ENCODE measurements at regions not wholly inside any gene's neighbourhood (a gene's known extent, or its start where the extent isn't known, plus 50 kb on each side); places are given as distances from the start of the nearest gene placed in this dataset.

DNA sequence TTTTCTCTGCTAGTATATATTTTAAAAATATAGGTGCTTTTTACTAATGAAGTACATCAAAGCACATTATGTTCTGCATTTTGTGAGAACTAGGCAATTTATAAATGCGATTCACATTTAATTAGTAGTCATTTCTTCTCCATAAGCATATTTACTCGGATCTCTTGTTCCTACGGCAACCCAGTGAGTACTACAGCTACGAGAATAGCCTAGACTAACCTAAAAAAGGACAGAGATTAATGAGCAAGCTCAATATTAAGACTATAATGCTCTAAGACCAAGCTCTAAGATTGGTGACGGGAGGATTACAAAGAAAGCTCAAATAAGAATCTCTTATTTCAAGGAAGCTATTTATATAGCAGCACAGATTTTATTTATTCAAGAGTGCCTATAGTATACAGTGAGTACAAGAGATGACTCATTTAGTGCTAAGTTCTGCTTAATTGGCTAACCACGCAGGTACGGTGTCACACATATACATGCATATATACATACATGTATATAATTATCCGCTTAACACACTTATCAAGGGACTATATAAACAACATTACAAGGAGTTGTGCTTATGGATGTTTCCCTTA is 364.7 kb downstream of the GPD2 start (continued):
- TF ChIP-seq, protein P1, sequence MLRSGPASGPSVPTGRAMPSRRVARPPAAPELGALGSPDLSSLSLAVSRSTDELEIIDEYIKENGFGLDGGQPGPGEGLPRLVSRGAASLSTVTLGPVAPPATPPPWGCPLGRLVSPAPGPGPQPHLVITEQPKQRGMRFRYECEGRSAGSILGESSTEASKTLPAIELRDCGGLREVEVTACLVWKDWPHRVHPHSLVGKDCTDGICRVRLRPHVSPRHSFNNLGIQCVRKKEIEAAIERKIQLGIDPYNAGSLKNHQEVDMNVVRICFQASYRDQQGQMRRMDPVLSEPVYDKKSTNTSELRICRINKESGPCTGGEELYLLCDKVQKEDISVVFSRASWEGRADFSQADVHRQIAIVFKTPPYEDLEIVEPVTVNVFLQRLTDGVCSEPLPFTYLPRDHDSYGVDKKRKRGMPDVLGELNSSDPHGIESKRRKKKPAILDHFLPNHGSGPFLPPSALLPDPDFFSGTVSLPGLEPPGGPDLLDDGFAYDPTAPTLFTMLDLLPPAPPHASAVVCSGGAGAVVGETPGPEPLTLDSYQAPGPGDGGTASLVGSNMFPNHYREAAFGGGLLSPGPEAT (IDR thresholded peaks at IDR 0.05; ENCODE audit: low read depth), result no peak
- TF ChIP-seq RFX5 (IDR thresholded peaks at IDR 0.05; ENCODE audit: low read depth, low read length), result no peak
- no peak for TF ChIP-seq TARDBP (IDR thresholded peaks at IDR 0.05; ENCODE audit: borderline replicate concordance)
- TF ChIP-seq POLR2A (IDR thresholded peaks at IDR 0.05; ENCODE audit: low read depth, low read length), result no peak
- TF ChIP-seq, protein P2, sequence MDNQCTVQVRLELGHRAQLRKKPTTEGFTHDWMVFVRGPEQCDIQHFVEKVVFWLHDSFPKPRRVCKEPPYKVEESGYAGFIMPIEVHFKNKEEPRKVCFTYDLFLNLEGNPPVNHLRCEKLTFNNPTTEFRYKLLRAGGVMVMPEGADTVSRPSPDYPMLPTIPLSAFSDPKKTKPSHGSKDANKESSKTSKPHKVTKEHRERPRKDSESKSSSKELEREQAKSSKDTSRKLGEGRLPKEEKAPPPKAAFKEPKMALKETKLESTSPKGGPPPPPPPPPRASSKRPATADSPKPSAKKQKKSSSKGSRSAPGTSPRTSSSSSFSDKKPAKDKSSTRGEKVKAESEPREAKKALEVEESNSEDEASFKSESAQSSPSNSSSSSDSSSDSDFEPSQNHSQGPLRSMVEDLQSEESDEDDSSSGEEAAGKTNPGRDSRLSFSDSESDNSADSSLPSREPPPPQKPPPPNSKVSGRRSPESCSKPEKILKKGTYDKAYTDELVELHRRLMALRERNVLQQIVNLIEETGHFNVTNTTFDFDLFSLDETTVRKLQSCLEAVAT (IDR thresholded peaks at IDR 0.05), result no peak
- TF ChIP-seq IKZF1 (conservative IDR thresholded peaks at IDR 0.05), result no peak

DNA sequence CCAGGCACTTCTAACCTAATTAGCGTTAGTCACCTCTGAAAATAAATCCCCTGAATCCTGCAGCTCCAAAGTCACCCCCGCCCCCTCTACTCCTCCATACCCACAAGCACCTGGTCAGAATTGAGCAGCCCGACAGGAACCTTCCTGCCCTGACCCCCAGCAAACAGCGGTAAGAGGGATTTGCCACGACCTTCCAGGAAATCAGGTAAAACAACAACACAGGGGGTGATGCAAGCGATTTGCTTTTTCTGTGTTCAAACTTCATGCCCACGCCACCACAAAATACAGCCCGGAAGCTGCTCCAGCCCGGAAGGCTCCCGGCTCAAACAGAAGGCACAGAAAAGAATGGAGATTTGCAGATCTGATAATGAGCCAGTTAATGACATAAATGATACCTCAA is 367.1 kb downstream of the GPD2 start:
- no peak overlapping the region for H3K4me3 ChIP-seq
- WGBS (ENCODE audit: insufficient coverage, insufficient replicate concordance, low lambda C conversion rate, missing lambda C conversion rate), result 48% methylated on average over 10 of the region's 10 CpGs
- H3K9ac ChIP-seq (ENCODE audit: control insufficient read depth, insufficient read depth, low read length), result no peak overlapping the region
- SMC1A ChIA-PET (ENCODE audit: uncharacterized antibody, unreplicated experiment), result no interaction called here
- DNase-seq (ENCODE audit: low read depth, low spot score) (no peak), ATAC-seq (no peak), FAIRE-seq (no peak)
- in situ Hi-C loops (cut with MboI), result no loop called here
- H2AFZ ChIP-seq (ENCODE audit: control insufficient read depth, low read depth, low read length), result no peak overlapping the region
- no peaks in the 10 kb centered on the region for H3K79me2 ChIP-seq (ENCODE audit: control insufficient read depth, insufficient read depth, low read length)
- no peaks in the 10 kb centered on the region for H4K20me1 ChIP-seq (ENCODE audit: control insufficient read depth, insufficient read depth)
- H3K36me3 ChIP-seq (ENCODE audit: control insufficient read depth in 2 of 2, insufficient read depth in 2 of 2, low read length in 1 of 2), result no peaks in the 10 kb centered on the region
- POLR2A ChIA-PET, result no interaction called here
- CTCF ChIA-PET, result no interaction called here
- H3K4me2 ChIP-seq (ENCODE audit: control insufficient read depth, insufficient read depth), result no peak overlapping the region
- H3K27ac ChIP-seq (ENCODE audit: control insufficient read depth, insufficient read depth), result no peak overlapping the region
- H3K4me1 ChIP-seq (ENCODE audit: control insufficient read depth, insufficient read depth, low read length), result no peaks in the 10 kb centered on the region
- RAD21 ChIA-PET (ENCODE audit: unreplicated experiment), result no interaction called here
- H3K27me3 ChIP-seq (replicated peaks in 1 of 2; ENCODE audit: control insufficient read depth in 2 of 2, insufficient read depth in 2 of 2, low read length in 1 of 2), result peaks cover 0 to 2% of the 10 kb centered on the region in 2 experiments; a peak in 1 of 4 replicates
- intact Hi-C loops (cut with micrococcal nuclease; ENCODE audit: unreplicated experiment), result no loop called here
- BruUV-seq (replicated peaks), result no TSS peak
- H3K9me3 ChIP-seq (replicated peaks; ENCODE audit: control insufficient read depth, insufficient read depth, low read length), result no peaks in the 10 kb centered on the region
- TF ChIP-seq ZNF24 (IDR thresholded peaks at IDR 0.05), result no peak
- no peak for TF ChIP-seq BRCA1 (IDR thresholded peaks at IDR 0.05; ENCODE audit: low read depth, low read length)
- TF ChIP-seq, protein P3, sequence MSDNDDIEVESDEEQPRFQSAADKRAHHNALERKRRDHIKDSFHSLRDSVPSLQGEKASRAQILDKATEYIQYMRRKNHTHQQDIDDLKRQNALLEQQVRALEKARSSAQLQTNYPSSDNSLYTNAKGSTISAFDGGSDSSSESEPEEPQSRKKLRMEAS (IDR thresholded peaks at IDR 0.05; ENCODE audit: low read depth, low read length), result no peak
- no peak for TF ChIP-seq HDAC2 (IDR thresholded peaks at IDR 0.05)
- TF ChIP-seq KDM1A (IDR thresholded peaks at IDR 0.05; ENCODE audit: borderline replicate concordance), result no peak
- TF ChIP-seq CHD2 (IDR thresholded peaks at IDR 0.05; ENCODE audit: borderline replicate concordance, low read depth, low read length), result no peak
- TF ChIP-seq RAD21 (IDR thresholded peaks at IDR 0.05; ENCODE audit: insufficient read depth, low read depth, low read length), result no peak
- no peak for TF ChIP-seq SMC3 (IDR thresholded peaks at IDR 0.05; ENCODE audit: borderline replicate concordance, low read length)
- TF ChIP-seq POU2F2 (IDR thresholded peaks at IDR 0.05; ENCODE audit: borderline replicate concordance, low read depth, low read length), result no peak
- TF ChIP-seq, protein P4, sequence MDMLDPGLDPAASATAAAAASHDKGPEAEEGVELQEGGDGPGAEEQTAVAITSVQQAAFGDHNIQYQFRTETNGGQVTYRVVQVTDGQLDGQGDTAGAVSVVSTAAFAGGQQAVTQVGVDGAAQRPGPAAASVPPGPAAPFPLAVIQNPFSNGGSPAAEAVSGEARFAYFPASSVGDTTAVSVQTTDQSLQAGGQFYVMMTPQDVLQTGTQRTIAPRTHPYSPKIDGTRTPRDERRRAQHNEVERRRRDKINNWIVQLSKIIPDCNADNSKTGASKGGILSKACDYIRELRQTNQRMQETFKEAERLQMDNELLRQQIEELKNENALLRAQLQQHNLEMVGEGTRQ (IDR thresholded peaks at IDR 0.05; ENCODE audit: borderline replicate concordance, low read depth, low read length), result no peak
- no peak for TF ChIP-seq LARP7 (IDR thresholded peaks at IDR 0.05)
- TF ChIP-seq, protein P5, sequence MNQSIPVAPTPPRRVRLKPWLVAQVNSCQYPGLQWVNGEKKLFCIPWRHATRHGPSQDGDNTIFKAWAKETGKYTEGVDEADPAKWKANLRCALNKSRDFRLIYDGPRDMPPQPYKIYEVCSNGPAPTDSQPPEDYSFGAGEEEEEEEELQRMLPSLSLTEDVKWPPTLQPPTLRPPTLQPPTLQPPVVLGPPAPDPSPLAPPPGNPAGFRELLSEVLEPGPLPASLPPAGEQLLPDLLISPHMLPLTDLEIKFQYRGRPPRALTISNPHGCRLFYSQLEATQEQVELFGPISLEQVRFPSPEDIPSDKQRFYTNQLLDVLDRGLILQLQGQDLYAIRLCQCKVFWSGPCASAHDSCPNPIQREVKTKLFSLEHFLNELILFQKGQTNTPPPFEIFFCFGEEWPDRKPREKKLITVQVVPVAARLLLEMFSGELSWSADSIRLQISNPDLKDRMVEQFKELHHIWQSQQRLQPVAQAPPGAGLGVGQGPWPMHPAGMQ (IDR thresholded peaks at IDR 0.05; ENCODE audit: borderline replicate concordance), result no peak
